Thyroid gland (tissue), 4 donors: ENCODE measurements at regions not wholly inside any gene's neighbourhood (a gene's known extent, or its start where the extent isn't known, plus 50 kb on each side); places are given as distances from the start of the nearest gene placed in this dataset.
"Not testable (repeated sequence)": the region's sequence is repeated elsewhere in the genome, so short reads cannot be mapped to it uniquely, and the experiment has no call there.

Source experiments
- CTCF ChIP-seq, 6 experiments: fragments of 200-600 bp in 3 of 6; fragments of 450-650 bp in 3 of 6; sonication (generic) in 3 of 6; IDR thresholded peaks; one replicate each; pipeline ENCODE4 v1.5.1; 2016 to 2019; ENCODE audit warnings: antibody characterized with exemption in 6 of 6, mild to moderate bottlenecking in 2 of 6, inconsistent platforms in 1 of 6, moderate library complexity in 1 of 6
- POLR2A ChIP-seq, 2 donors: fragments of 450-650 bp; IDR thresholded peaks; one replicate each; pipeline ENCODE4 v1.6.1; 2017; ENCODE audit warnings: antibody characterized with exemption in 2 of 2, mild to moderate bottlenecking in 2 of 2, moderate library complexity in 1 of 2

- not testable (repeated sequence) for TF ChIP-seq CTCF, POLR2A (IDR thresholded peaks at IDR 0.05)
These were observed 49.9 kb upstream of the SLC8A3 start for GRCh38 chr14:70238635-70239034.
